ENCODE measurements at regions not wholly inside any gene's neighbourhood (a gene's known extent, or its start where the extent isn't known, plus 50 kb on each side); places are given as distances from the start of the nearest gene placed in this dataset.
A peak's percentile ranks its signal among the peaks of the same experiment; 100 is the strongest.

GRCh38 chr2:123737371-123737770 is 287.7 kb upstream of the CNTNAP5 start:
- Histone ChIP-seq H3K4me2 (ENCODE audit: low read length) (no peak overlapping the region), H3K36me3 (ENCODE audit: low read depth, low read length) (no peaks in the 10 kb centered on the region), H4K20me1 (ENCODE audit: low read length) (no peaks in the 10 kb centered on the region), H3K79me2 (ENCODE audit: low read length) (no peaks in the 10 kb centered on the region), H3K27ac (ENCODE audit: low read length) (no peak overlapping the region), H3F3A (ENCODE audit: low read length, unreplicated experiment) (no peaks in the 10 kb centered on the region), H3K9ac (ENCODE audit: low read length) (no peak overlapping the region), H2AFZ (ENCODE audit: low read length) (no peak overlapping the region), H3K9me2 (replicated peaks; ENCODE audit: low read length) (no peaks in the 10 kb centered on the region), H3K4me3 (ENCODE audit: low read length) (no peak overlapping the region), H3K9me3 (ENCODE audit: low read length) (no peaks in the 10 kb centered on the region), H3K27me3 (ENCODE audit: low read length) (no peaks in the 10 kb centered on the region), H3K4me1 (ENCODE audit: insufficient read depth, low read length) (peaks cover 27% of the 10 kb centered on the region)
- BruUV-seq (replicated peaks): no TSS peak
- TF ChIP-seq, protein P1, sequence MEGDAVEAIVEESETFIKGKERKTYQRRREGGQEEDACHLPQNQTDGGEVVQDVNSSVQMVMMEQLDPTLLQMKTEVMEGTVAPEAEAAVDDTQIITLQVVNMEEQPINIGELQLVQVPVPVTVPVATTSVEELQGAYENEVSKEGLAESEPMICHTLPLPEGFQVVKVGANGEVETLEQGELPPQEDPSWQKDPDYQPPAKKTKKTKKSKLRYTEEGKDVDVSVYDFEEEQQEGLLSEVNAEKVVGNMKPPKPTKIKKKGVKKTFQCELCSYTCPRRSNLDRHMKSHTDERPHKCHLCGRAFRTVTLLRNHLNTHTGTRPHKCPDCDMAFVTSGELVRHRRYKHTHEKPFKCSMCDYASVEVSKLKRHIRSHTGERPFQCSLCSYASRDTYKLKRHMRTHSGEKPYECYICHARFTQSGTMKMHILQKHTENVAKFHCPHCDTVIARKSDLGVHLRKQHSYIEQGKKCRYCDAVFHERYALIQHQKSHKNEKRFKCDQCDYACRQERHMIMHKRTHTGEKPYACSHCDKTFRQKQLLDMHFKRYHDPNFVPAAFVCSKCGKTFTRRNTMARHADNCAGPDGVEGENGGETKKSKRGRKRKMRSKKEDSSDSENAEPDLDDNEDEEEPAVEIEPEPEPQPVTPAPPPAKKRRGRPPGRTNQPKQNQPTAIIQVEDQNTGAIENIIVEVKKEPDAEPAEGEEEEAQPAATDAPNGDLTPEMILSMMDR (conservative IDR thresholded peaks at IDR 0.05; ENCODE audit: low read depth, low read length): no peak
- ChIA-PET POLR2A (ENCODE audit: unreplicated experiment) (no interaction called here), CTCF (no interaction called here)
- intact Hi-C loops (cut with micrococcal nuclease): loop anchor here (5.0 kb wide), 2 partner anchors 190 to 255 kb away; no protein-coding TSS in a partner anchor
- DNase-seq (no peak), ATAC-seq (no peak)

DNA sequence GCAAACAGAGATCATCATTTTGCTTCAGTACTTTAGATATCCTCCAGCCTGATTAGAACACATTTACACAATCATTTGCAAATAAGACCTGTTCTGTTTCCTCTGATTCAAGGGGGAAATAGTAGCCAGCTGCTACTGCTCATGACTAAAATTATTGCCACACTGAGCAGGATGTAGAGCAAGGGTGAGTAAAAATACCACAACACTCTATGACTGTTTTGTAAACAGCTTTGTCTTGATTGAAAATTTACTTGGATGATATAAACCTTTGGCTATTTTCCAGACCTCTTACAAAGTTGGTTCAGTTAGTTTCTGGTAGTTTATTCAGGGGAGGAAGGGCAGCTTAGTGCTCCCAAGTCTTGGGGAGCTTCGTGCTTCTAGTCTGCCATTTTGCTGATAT is 286.4 kb upstream of the CNTNAP5 start:
- ATAC-seq (peak; percentile 99), DNase-seq (peak; percentile 94)
- no peaks in the 10 kb centered on the region for H3K9me3 ChIP-seq (ENCODE audit: low read length)
- H2AFZ ChIP-seq (ENCODE audit: low read length): no peak overlapping the region
- TF ChIP-seq EZH2phosphoT487 (IDR thresholded peaks at IDR 0.05; ENCODE audit: borderline replicate concordance, low read length): no peak
- TF ChIP-seq, protein P1 (conservative IDR thresholded peaks at IDR 0.05; ENCODE audit: low read depth, low read length): no peak
- TF ChIP-seq EZH2 (IDR thresholded peaks at IDR 0.05; ENCODE audit: low read length, unreplicated experiment): no peak
- H3F3A ChIP-seq (ENCODE audit: low read length, unreplicated experiment): no peaks in the 10 kb centered on the region
- H3K4me1 ChIP-seq (ENCODE audit: insufficient read depth, low read length): peaks cover 19% of the 10 kb centered on the region
- H3K4me2 ChIP-seq (ENCODE audit: low read length): peak overlapping the region; percentile 64
- H4K20me1 ChIP-seq (ENCODE audit: low read length): no peaks in the 10 kb centered on the region
- H3K36me3 ChIP-seq (ENCODE audit: low read depth, low read length): no peaks in the 10 kb centered on the region
- no peak overlapping the region for H3K9ac ChIP-seq (ENCODE audit: low read length)
- intact Hi-C loops (cut with micrococcal nuclease): loop anchor here (1.0 to 5.0 kb wide), 4 partner anchors 23 to 254 kb away; no protein-coding TSS in a partner anchor
- no peak overlapping the region for H3K4me3 ChIP-seq (ENCODE audit: low read length)
- no peaks in the 10 kb centered on the region for H3K79me2 ChIP-seq (ENCODE audit: low read length)
- ChIA-PET CTCF (no interaction called here), POLR2A (ENCODE audit: unreplicated experiment) (no interaction called here)
- BruUV-seq (replicated peaks): no TSS peak
- no peaks in the 10 kb centered on the region for H3K27me3 ChIP-seq (ENCODE audit: low read length)
- H3K9me2 ChIP-seq (replicated peaks; ENCODE audit: low read length): no peaks in the 10 kb centered on the region
- peak overlapping the region; percentile 45 for H3K27ac ChIP-seq (ENCODE audit: low read length)

GRCh38 chr2:123746006-123746405 is 279.1 kb upstream of the CNTNAP5 start:
- no peak for ATAC-seq
- H3K36me3 ChIP-seq (ENCODE audit: low read depth, low read length): no peaks in the 10 kb centered on the region
- no peak overlapping the region for H2AFZ ChIP-seq (ENCODE audit: low read length)
- no peak overlapping the region for H3K4me3 ChIP-seq (ENCODE audit: low read length)
- no TSS peak for BruUV-seq (replicated peaks)
- TF ChIP-seq EZH2phosphoT487 (IDR thresholded peaks at IDR 0.05; ENCODE audit: borderline replicate concordance, low read length): no peak
- TF ChIP-seq, protein P1 (conservative IDR thresholded peaks at IDR 0.05; ENCODE audit: low read depth, low read length): no peak
- TF ChIP-seq EZH2 (IDR thresholded peaks at IDR 0.05; ENCODE audit: low read length, unreplicated experiment): no peak
- no peak overlapping the region for H3K4me2 ChIP-seq (ENCODE audit: low read length)
- ChIA-PET CTCF (no interaction called here), POLR2A (ENCODE audit: unreplicated experiment) (no interaction called here)
- H3K9ac ChIP-seq (ENCODE audit: low read length): no peak overlapping the region
- intact Hi-C loops (cut with micrococcal nuclease): no loop called here
- no peak for DNase-seq
- no peaks in the 10 kb centered on the region for H3K79me2 ChIP-seq (ENCODE audit: low read length)
- peaks cover 8% of the 10 kb centered on the region; the same call in 1 of the 2 replicates for H3K4me1 ChIP-seq (ENCODE audit: insufficient read depth, low read length)
- no peaks in the 10 kb centered on the region for H3K27me3 ChIP-seq (ENCODE audit: low read length)
- H4K20me1 ChIP-seq (ENCODE audit: low read length): no peaks in the 10 kb centered on the region
- no peaks in the 10 kb centered on the region for H3F3A ChIP-seq (ENCODE audit: low read length, unreplicated experiment)
- no peak overlapping the region for H3K27ac ChIP-seq (ENCODE audit: low read length)
- H3K9me2 ChIP-seq (replicated peaks; ENCODE audit: low read length): no peaks in the 10 kb centered on the region
- no peaks in the 10 kb centered on the region for H3K9me3 ChIP-seq (ENCODE audit: low read length)

Data from PC-3 (cell line).